Stimulated activated naive CD8-positive, alpha-beta T cell treated with anti-CD3 and anti-CD28 coated beads, Interleukin-15, amount 100 ng/mL, for 72 hours (primary cell): ENCODE measurements at regions not wholly inside any gene's neighbourhood (a gene's known extent, or its start where the extent isn't known, plus 50 kb on each side); places are given as distances from the start of the nearest gene placed in this dataset.
A peak's percentile ranks its signal among the peaks of the same experiment; 100 is the strongest.

Experiments
- ATAC-seq: fragments of 150-1000 bp; cut with Tn5 transposase; 2 replicates; pipeline ENCODE4 v1.10.0; 2021; ENCODE audit warnings: mild to moderate bottlenecking, moderate library complexity
- DNase-seq, 2 donors: peaks; one replicate each; pipeline ENCODE4 v3.0.0; 2021 to 2022
- H3K27ac Mint-ChIP-seq, 2 donors: one replicate each; pipeline ENCODE4 v1.8.0; 2022; ENCODE audit warnings: mild to moderate bottlenecking in 2 of 2, mixed read lengths in 2 of 2, moderate library complexity in 2 of 2
- H3K27me3 Mint-ChIP-seq: one replicate; pipeline ENCODE4 v1.8.0; 2022; ENCODE audit warnings: mixed read lengths
- H3K4me1 Mint-ChIP-seq: one replicate; pipeline ENCODE4 v1.8.0; 2022; ENCODE audit warnings: mild to moderate bottlenecking, mixed read lengths
- H3K4me3 Mint-ChIP-seq, 2 donors: one replicate each; pipeline ENCODE4 v1.8.0; 2022; ENCODE audit warnings: mild to moderate bottlenecking in 2 of 2, mixed read lengths in 2 of 2, moderate library complexity in 1 of 2
- H3K9me3 Mint-ChIP-seq, 2 donors: one replicate each; pipeline ENCODE4 v1.8.0; 2022; ENCODE audit warnings: mixed read lengths in 2 of 2

GRCh38 chr10:78846071-78846470, 222.7 kb upstream of the ZMIZ1 start:
- DNase-seq (no peak), ATAC-seq (no peak)
- H3K9me3 Mint-ChIP-seq, result peaks cover 9 to 13% of the 10 kb centered on the region in 2 donors
- H3K27me3 Mint-ChIP-seq, result no peaks in the 10 kb centered on the region
- no peak overlapping the region for H3K4me3 Mint-ChIP-seq
- no peak overlapping the region for H3K27ac Mint-ChIP-seq
- no peaks in the 10 kb centered on the region for H3K4me1 Mint-ChIP-seq

- no peak for ATAC-seq
- Mint-ChIP-seq H3K9me3 (peaks cover 6 to 9% of the 10 kb centered on the region in 2 donors), H3K27ac (peak overlapping the region in 1 of 2 donors; percentile 29), H3K4me3 (no peak overlapping the region), H3K4me1 (no peaks in the 10 kb centered on the region), H3K27me3 (no peaks in the 10 kb centered on the region)
- DNase-seq, result no peak
Measured at GRCh38 chr10:78846760-78847159, 222.0 kb upstream of the ZMIZ1 start.

GRCh38 chr10:78847485-78847884, 221.3 kb upstream of the ZMIZ1 start:
- DNase-seq (no peak), ATAC-seq (no peak)
- H3K4me1 Mint-ChIP-seq, result no peaks in the 10 kb centered on the region
- H3K4me3 Mint-ChIP-seq, result no peak overlapping the region
- no peak overlapping the region for H3K27ac Mint-ChIP-seq
- peaks cover 0 to 9% of the 10 kb centered on the region in 2 donors for H3K9me3 Mint-ChIP-seq
- H3K27me3 Mint-ChIP-seq, result no peaks in the 10 kb centered on the region

- no peaks in the 10 kb centered on the region for H3K27me3 Mint-ChIP-seq
- ATAC-seq (no peak), DNase-seq (no peak)
- H3K4me1 Mint-ChIP-seq, result no peaks in the 10 kb centered on the region
- peaks cover 0 to under 1% of the 10 kb centered on the region in 2 donors for H3K9me3 Mint-ChIP-seq
- no peak overlapping the region for H3K4me3 Mint-ChIP-seq
- peak overlapping the region in 1 of 2 donors; percentile 84 for H3K27ac Mint-ChIP-seq
Measured at GRCh38 chr10:78849115-78849514, 219.7 kb upstream of the ZMIZ1 start.

GRCh38 chr10:78849731-78850130, 219.0 kb upstream of the ZMIZ1 start:
- DNase-seq, result no peak
- no peak for ATAC-seq
- no peak overlapping the region for H3K4me3 Mint-ChIP-seq
- H3K27ac Mint-ChIP-seq, result peak overlapping the region in 1 of 2 donors; percentile 2
- no peaks in the 10 kb centered on the region for H3K4me1 Mint-ChIP-seq
- H3K27me3 Mint-ChIP-seq, result no peaks in the 10 kb centered on the region
- H3K9me3 Mint-ChIP-seq, result no peaks in the 10 kb centered on the region

GRCh38 chr10:78850644-78851435, 217.9 kb upstream of the ZMIZ1 start:
- no peaks in the 10 kb centered on the region for H3K9me3 Mint-ChIP-seq
- DNase-seq (no peak), ATAC-seq (no peak)
- no peaks in the 10 kb centered on the region for H3K4me1 Mint-ChIP-seq
- H3K4me3 Mint-ChIP-seq, result no peak overlapping the region
- H3K27ac Mint-ChIP-seq, result peak overlapping the region in 1 of 2 donors; percentile 31
- H3K27me3 Mint-ChIP-seq, result no peaks in the 10 kb centered on the region

- Mint-ChIP-seq H3K27me3 (no peaks in the 10 kb centered on the region), H3K4me1 (no peaks in the 10 kb centered on the region), H3K4me3 (no peak overlapping the region), H3K9me3 (no peaks in the 10 kb centered on the region), H3K27ac (no peak overlapping the region)
- DNase-seq (no peak), ATAC-seq (no peak)
Measured at GRCh38 chr10:78851647-78852046, 217.1 kb upstream of the ZMIZ1 start.

GRCh38 chr10:78852466-78853240, 216.1 kb upstream of the ZMIZ1 start:
- DNase-seq, result no peak
- no peak for ATAC-seq
- Mint-ChIP-seq H3K9me3 (no peaks in the 10 kb centered on the region), H3K27me3 (no peaks in the 10 kb centered on the region), H3K27ac (peak overlapping the region in 1 of 2 donors; percentile 28), H3K4me3 (no peak overlapping the region), H3K4me1 (no peaks in the 10 kb centered on the region)

- no peaks in the 10 kb centered on the region for H3K9me3 Mint-ChIP-seq
- H3K4me1 Mint-ChIP-seq, result no peaks in the 10 kb centered on the region
- no peak overlapping the region for H3K4me3 Mint-ChIP-seq
- DNase-seq (no peak), ATAC-seq (no peak)
- no peak overlapping the region for H3K27ac Mint-ChIP-seq
- H3K27me3 Mint-ChIP-seq, result no peaks in the 10 kb centered on the region
Measured at GRCh38 chr10:78853864-78854263, 214.9 kb upstream of the ZMIZ1 start.

- no peak overlapping the region for H3K4me3 Mint-ChIP-seq
- H3K4me1 Mint-ChIP-seq, result peaks cover 10% of the 10 kb centered on the region
- H3K27me3 Mint-ChIP-seq, result no peaks in the 10 kb centered on the region
Measured at GRCh38 chr10:78856421-78856820, 212.3 kb upstream of the ZMIZ1 start.

GRCh38 chr10:78857193-78857592, 211.6 kb upstream of the ZMIZ1 start:
- Mint-ChIP-seq H3K4me1 (peaks cover 10% of the 10 kb centered on the region), H3K9me3 (no peaks in the 10 kb centered on the region), H3K27ac (no peak overlapping the region), H3K4me3 (no peak overlapping the region), H3K27me3 (no peaks in the 10 kb centered on the region)
- no peak for ATAC-seq
- no peak for DNase-seq

More at GRCh38 chr10:78856421-78856820, 212.3 kb upstream of the ZMIZ1 start:
- ATAC-seq (no peak), DNase-seq (no peak)
- H3K27ac Mint-ChIP-seq, result no peak overlapping the region
- no peaks in the 10 kb centered on the region for H3K9me3 Mint-ChIP-seq

GRCh38 chr10:78859266-78859665, 209.5 kb upstream of the ZMIZ1 start:
- DNase-seq (no peak), ATAC-seq (no peak)
- Mint-ChIP-seq H3K4me1 (peaks cover 10% of the 10 kb centered on the region), H3K4me3 (no peak overlapping the region), H3K27me3 (no peaks in the 10 kb centered on the region), H3K27ac (peak overlapping the region in 1 of 2 donors; percentile 55), H3K9me3 (no peaks in the 10 kb centered on the region)

- H3K27me3 Mint-ChIP-seq, result no peaks in the 10 kb centered on the region
- peaks cover 10% of the 10 kb centered on the region for H3K4me1 Mint-ChIP-seq
- no peak for ATAC-seq
- peak overlapping the region in 1 of 2 donors; percentile 50 for H3K27ac Mint-ChIP-seq
- DNase-seq, result no peak
- H3K4me3 Mint-ChIP-seq, result no peak overlapping the region
- H3K9me3 Mint-ChIP-seq, result no peaks in the 10 kb centered on the region
Measured at GRCh38 chr10:78859769-78860168, 209.0 kb upstream of the ZMIZ1 start.

GRCh38 chr10:78860260-78860914, 208.4 kb upstream of the ZMIZ1 start:
- no peak overlapping the region for H3K27ac Mint-ChIP-seq
- ATAC-seq (no peak), DNase-seq (no peak)
- no peaks in the 10 kb centered on the region for H3K9me3 Mint-ChIP-seq
- H3K27me3 Mint-ChIP-seq, result no peaks in the 10 kb centered on the region
- peaks cover 10% of the 10 kb centered on the region for H3K4me1 Mint-ChIP-seq
- no peak overlapping the region for H3K4me3 Mint-ChIP-seq

- Mint-ChIP-seq H3K27me3 (no peaks in the 10 kb centered on the region), H3K4me1 (peaks cover 10% of the 10 kb centered on the region), H3K9me3 (no peaks in the 10 kb centered on the region), H3K4me3 (no peak overlapping the region), H3K27ac (no peak overlapping the region)
- ATAC-seq, result no peak
- DNase-seq, result no peak
Measured at GRCh38 chr10:78861529-78862327, 207.0 kb upstream of the ZMIZ1 start.
